ENCODE measurements at regions not wholly inside any gene's neighbourhood (a gene's known extent, or its start where the extent isn't known, plus 50 kb on each side); places are given as distances from the start of the nearest gene placed in this dataset.

- Histone ChIP-seq H3K79me2 (no peaks in the 10 kb centered on the region), H3K9me2 (replicated peaks; ENCODE audit: insufficient read depth) (no peaks in the 10 kb centered on the region), H4K20me1 (ENCODE audit: insufficient read depth, poor library complexity, severe bottlenecking) (no peaks in the 10 kb centered on the region), H3K27me3 (no peaks in the 10 kb centered on the region), H2AFZ (no peak overlapping the region), H3K4me3 (no peak overlapping the region), H3K27ac (peak overlapping the region; percentile 95), H3K36me3 (replicated peaks; ENCODE audit: insufficient read depth, low read depth) (no peaks in the 10 kb centered on the region), H3K4me2 (peak overlapping the region; percentile 54), H3K4me1 (ENCODE audit: insufficient read depth) (peaks cover 54% of the 10 kb centered on the region), H3K9me3 (ENCODE audit: low read depth) (no peaks in the 10 kb centered on the region)
- no peak for DNase-seq (ENCODE audit: low spot score)
- no peak for TF ChIP-seq CTCF (IDR thresholded peaks at IDR 0.05; ENCODE audit: poor library complexity)
- no peak for TF ChIP-seq EZH2phosphoT487 (IDR thresholded peaks at IDR 0.05; ENCODE audit: low read depth, severe bottlenecking, unreplicated experiment)
- no peak for TF ChIP-seq EZH2 (IDR thresholded peaks at IDR 0.05; ENCODE audit: borderline replicate concordance)
- 84% methylated on average over 20 of the region's 23 CpGs for WGBS (ENCODE audit: low lambda C conversion rate, missing lambda C conversion rate)
These were observed 84.1 kb downstream of the FOXL3 start for GRCh38 chr7:373818-374705.

- H3K9me3 ChIP-seq (ENCODE audit: low read depth): no peaks in the 10 kb centered on the region
- no peak overlapping the region for H2AFZ ChIP-seq
- no peak for TF ChIP-seq CTCF (IDR thresholded peaks at IDR 0.05; ENCODE audit: poor library complexity)
- TF ChIP-seq EZH2 (IDR thresholded peaks at IDR 0.05; ENCODE audit: borderline replicate concordance): no peak
- TF ChIP-seq EZH2phosphoT487 (IDR thresholded peaks at IDR 0.05; ENCODE audit: low read depth, severe bottlenecking, unreplicated experiment): no peak
- H3K4me1 ChIP-seq (ENCODE audit: insufficient read depth): peaks cover 55% of the 10 kb centered on the region
- H3K4me3 ChIP-seq: no peak overlapping the region
- H3K27ac ChIP-seq: peak overlapping the region; percentile 95
- no peaks in the 10 kb centered on the region for H3K9me2 ChIP-seq (replicated peaks; ENCODE audit: insufficient read depth)
- 95% methylated on average over 31 of the region's 31 CpGs for WGBS (ENCODE audit: low lambda C conversion rate, missing lambda C conversion rate)
- H3K4me2 ChIP-seq: no peak overlapping the region
- no peaks in the 10 kb centered on the region for H4K20me1 ChIP-seq (ENCODE audit: insufficient read depth, poor library complexity, severe bottlenecking)
- H3K27me3 ChIP-seq: no peaks in the 10 kb centered on the region
- no peaks in the 10 kb centered on the region for H3K36me3 ChIP-seq (replicated peaks; ENCODE audit: insufficient read depth, low read depth)
- H3K79me2 ChIP-seq: no peaks in the 10 kb centered on the region
- no peak for DNase-seq (ENCODE audit: low spot score)
These were observed 84.8 kb downstream of the FOXL3 start for GRCh38 chr7:374706-375311.

- Histone ChIP-seq H3K79me2 (no peaks in the 10 kb centered on the region), H3K4me3 (no peak overlapping the region), H3K4me2 (no peak overlapping the region), H3K27ac (no peak overlapping the region), H3K9me3 (ENCODE audit: low read depth) (no peaks in the 10 kb centered on the region), H4K20me1 (ENCODE audit: insufficient read depth, poor library complexity, severe bottlenecking) (no peaks in the 10 kb centered on the region), H3K36me3 (replicated peaks; ENCODE audit: insufficient read depth, low read depth) (no peaks in the 10 kb centered on the region), H2AFZ (no peak overlapping the region), H3K4me1 (ENCODE audit: insufficient read depth) (peaks cover 53% of the 10 kb centered on the region), H3K9me2 (replicated peaks; ENCODE audit: insufficient read depth) (no peaks in the 10 kb centered on the region), H3K27me3 (no peaks in the 10 kb centered on the region)
- WGBS (ENCODE audit: low lambda C conversion rate, missing lambda C conversion rate): 96% methylated on average over 32 of the region's 32 CpGs
- TF ChIP-seq EZH2phosphoT487 (IDR thresholded peaks at IDR 0.05; ENCODE audit: low read depth, severe bottlenecking, unreplicated experiment): no peak
- no peak for TF ChIP-seq EZH2 (IDR thresholded peaks at IDR 0.05; ENCODE audit: borderline replicate concordance)
- TF ChIP-seq CTCF (IDR thresholded peaks at IDR 0.05; ENCODE audit: poor library complexity): no peak
- DNase-seq (ENCODE audit: low spot score): no peak
These were observed 85.4 kb downstream of the FOXL3 start for GRCh38 chr7:375321-375831.

Data from hepatocyte (in vitro differentiated cells).